AG04449 (cell line): ENCODE measurements at regions not wholly inside any gene's neighbourhood (a gene's known extent, or its start where the extent isn't known, plus 50 kb on each side); places are given as distances from the start of the nearest gene placed in this dataset.

Source experiments
- CTCF ChIA-PET: fragments of 350-600 bp; formaldehyde crosslinking; extraction: SDS; loops from one replicate; lab custom pipeline; 2021; ENCODE audit warnings: antibody characterized with exemption; lab: Yijun Ruan, JAX
- POLR2A ChIA-PET: fragments of 400-600, 350-600 bp; formaldehyde crosslinking; extraction: SDS; loops from one replicate; lab custom pipeline; 2020; ENCODE audit warnings: antibody characterized with exemption, inconsistent platforms; lab: Yijun Ruan, JAX
- DNase-seq: peaks from one replicate; pipeline ENCODE4 v3.0.0-alpha.2; 2010; ENCODE audit warnings: low read depth, low spot score
- H3K4me3 ChIP-seq: 2 replicates; pipeline ENCODE4 v1.5.1; 2011; ENCODE audit warnings: low read depth, mild to moderate bottlenecking, control low read depth, low read length
- TF ChIP-seq, protein P1 (sequence below): IDR thresholded peaks from one replicate; pipeline ENCODE4 v1.5.1; 2011; ENCODE audit warnings: mild to moderate bottlenecking, moderate library complexity, low read length, control low read depth, inconsistent platforms; ENCODE audit not compliant: insufficient read depth; ENCODE audit errors: missing control alignments

DNA sequence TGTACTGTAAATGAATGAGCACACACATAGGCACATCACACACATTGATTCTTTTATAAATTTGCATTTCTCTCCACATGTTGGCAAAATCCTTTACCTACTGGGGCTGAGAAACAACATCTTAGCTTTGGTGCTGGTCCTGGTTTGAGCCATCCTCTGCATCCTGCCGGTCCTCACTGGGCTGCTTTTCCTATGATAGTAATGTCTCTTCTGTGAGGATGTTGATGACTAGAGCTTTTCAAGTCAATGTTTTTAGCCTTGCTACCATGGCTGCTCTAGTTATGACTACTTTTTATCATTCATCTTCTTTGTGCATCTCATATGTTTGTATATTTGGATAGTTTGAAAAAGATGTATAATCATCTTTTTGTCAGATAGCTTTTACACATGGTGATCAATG lies 280.4 kb upstream of the CD180 start:
- ChIA-PET POLR2A (no interaction called here), CTCF (no interaction called here)
- H3K4me3 ChIP-seq, result no peak overlapping the region
- TF ChIP-seq, protein P1, sequence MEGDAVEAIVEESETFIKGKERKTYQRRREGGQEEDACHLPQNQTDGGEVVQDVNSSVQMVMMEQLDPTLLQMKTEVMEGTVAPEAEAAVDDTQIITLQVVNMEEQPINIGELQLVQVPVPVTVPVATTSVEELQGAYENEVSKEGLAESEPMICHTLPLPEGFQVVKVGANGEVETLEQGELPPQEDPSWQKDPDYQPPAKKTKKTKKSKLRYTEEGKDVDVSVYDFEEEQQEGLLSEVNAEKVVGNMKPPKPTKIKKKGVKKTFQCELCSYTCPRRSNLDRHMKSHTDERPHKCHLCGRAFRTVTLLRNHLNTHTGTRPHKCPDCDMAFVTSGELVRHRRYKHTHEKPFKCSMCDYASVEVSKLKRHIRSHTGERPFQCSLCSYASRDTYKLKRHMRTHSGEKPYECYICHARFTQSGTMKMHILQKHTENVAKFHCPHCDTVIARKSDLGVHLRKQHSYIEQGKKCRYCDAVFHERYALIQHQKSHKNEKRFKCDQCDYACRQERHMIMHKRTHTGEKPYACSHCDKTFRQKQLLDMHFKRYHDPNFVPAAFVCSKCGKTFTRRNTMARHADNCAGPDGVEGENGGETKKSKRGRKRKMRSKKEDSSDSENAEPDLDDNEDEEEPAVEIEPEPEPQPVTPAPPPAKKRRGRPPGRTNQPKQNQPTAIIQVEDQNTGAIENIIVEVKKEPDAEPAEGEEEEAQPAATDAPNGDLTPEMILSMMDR, result no peak
- DNase-seq, result no peak

DNA sequence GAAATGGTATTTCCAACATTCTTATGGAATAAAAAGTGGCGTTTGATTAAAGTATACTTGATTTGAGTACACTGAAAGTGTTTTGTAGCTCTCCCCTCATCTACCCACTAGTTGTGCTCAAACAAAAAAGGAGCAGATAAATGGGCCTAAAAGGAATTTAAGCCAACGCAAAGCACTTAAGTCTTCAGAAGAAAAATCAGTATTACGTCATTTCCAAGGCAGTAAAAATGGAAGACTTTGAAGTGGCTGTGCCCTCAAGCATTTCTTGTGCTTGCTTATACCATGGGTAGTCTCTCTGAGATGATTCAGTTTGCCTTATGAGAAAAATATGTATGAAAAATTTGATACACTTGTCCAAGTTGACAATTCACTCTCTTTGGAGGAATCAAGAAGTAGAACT lies 279.9 kb upstream of the CD180 start:
- TF ChIP-seq, protein P1, result no peak
- DNase-seq, result no peak
- ChIA-PET POLR2A (no interaction called here), CTCF (no interaction called here)
- no peak overlapping the region for H3K4me3 ChIP-seq

DNA sequence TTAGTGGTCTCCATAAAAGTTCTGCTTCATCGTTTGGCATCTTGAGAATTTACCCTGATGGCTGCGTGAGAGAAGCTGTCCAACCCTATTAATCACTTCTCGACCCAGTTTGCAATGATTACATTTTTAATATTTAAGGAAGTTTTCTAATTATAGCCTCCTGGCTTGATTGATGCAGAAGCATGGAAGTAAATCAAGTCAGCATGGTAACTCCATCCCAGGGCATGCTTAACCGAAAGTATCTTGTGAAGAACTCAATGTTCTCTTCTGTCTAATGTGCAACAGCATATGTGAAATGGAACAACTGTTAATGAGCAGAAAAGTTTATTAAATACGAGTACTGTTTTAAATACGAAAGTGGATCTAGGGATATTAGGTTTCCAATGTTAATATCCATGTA lies 278.9 kb upstream of the CD180 start:
- DNase-seq, result no peak
- ChIA-PET CTCF (no interaction called here), POLR2A (no interaction called here)
- no peak overlapping the region for H3K4me3 ChIP-seq
- TF ChIP-seq, protein P1, result no peak

DNA sequence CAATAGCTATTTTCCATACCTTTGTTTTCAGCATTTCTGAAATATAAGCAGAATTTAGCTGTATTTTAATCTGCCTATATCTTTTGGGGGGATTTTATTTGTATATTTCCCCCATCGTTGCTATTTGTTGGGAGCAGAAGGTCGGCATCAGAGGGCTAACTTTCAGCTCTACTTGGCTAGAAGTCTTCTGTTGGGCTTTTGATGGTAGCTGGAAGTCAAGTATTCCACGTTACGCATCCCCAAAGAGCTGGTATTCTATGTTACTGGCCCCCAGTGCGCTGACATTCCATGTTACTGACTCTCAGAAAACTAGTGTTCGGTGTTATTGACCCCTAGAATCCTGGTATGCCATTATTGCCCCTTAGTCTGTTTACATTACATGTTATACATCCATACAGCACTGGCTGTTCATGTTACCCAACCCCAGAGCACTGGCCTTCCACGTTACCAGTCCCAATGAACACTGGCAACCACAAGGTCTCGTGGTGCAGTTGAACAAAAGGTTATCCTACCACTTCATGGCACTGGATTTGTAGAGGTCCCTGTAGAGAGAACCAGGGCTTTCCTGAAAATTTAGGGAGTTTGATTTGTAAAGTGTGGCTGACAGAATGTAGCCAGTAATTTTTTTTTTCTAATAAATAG lies 278.1 kb upstream of the CD180 start:
- ChIA-PET POLR2A (no interaction called here), CTCF (no interaction called here)
- no peak overlapping the region for H3K4me3 ChIP-seq
- TF ChIP-seq, protein P1, result no peak
- no peak for DNase-seq

DNA sequence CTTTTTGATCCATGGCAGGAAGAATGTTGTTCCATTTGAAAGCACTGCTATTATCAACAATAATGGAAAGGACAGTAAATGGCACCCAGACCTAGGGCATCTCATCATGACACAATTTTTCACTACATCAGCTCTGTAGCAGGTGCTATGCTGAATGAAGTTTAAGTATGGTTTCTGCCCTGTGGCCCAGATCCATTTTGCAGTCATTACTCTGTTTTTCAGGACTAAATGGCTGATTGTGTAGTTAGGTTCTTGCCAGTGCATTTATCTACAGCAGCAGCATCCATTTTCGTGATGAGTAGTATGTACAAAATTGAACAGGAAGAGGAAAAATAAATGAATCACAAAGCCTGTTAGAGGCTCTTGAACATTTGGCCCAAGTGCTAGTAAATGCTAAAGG lies 270.5 kb upstream of the CD180 start:
- DNase-seq, result no peak
- ChIA-PET POLR2A (no interaction called here), CTCF (no interaction called here)
- TF ChIP-seq, protein P1, result no peak
- no peak overlapping the region for H3K4me3 ChIP-seq

DNA sequence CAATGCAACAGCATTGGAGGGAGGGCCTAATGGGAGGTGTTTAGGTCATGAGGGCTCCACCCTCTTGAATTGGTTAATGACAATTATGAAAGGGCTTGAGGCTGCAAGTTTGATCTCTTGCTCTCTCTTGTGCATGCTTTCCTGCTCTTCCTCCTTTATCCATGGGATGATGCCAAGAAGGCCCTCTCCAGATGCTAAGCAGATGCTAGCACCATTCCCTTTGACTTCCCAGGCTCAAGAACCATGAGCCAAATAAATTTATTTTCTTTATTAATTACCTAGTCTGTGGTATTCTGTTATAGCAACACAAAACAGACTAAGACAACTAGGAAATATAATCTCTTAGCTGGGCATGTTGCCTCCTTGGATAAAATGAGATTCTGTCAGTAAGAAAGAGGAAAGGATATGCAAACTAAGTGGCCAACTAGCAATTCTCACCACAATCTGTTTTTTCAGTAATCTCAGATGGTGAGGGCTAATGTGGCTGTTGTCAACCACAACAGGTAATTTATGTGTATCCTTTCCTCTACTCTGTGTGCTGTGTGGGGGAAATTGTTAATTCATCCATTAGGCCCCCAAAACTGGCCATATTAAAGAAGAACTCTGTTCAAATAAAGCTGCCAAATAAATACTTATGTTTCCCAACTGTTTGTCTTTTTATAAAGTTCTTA lies 269.1 kb upstream of the CD180 start:
- DNase-seq, result no peak
- TF ChIP-seq, protein P1, result no peak
- CTCF ChIA-PET, result no interaction called here
- POLR2A ChIA-PET, result no interaction called here
- H3K4me3 ChIP-seq, result no peak overlapping the region
